Fibroblast of villous mesenchyme (primary cell): ENCODE measurements at regions not wholly inside any gene's neighbourhood (a gene's known extent, or its start where the extent isn't known, plus 50 kb on each side); places are given as distances from the start of the nearest gene placed in this dataset.

Source experiments
- DNase-seq: peaks from one replicate; pipeline ENCODE4 v3.0.0-alpha.2; 2010; ENCODE audit warnings: low read depth
- H3K4me3 ChIP-seq: 2 replicates; pipeline ENCODE4 v1.5.1; 2011; ENCODE audit warnings: low read depth, mild to moderate bottlenecking, low read length
- TF ChIP-seq, protein P1 (sequence below): IDR thresholded peaks from 2 replicates; pipeline ENCODE4 v1.5.1; 2012; ENCODE audit warnings: low read depth, mild to moderate bottlenecking, low read length; ENCODE audit not compliant: insufficient read depth

DNA sequence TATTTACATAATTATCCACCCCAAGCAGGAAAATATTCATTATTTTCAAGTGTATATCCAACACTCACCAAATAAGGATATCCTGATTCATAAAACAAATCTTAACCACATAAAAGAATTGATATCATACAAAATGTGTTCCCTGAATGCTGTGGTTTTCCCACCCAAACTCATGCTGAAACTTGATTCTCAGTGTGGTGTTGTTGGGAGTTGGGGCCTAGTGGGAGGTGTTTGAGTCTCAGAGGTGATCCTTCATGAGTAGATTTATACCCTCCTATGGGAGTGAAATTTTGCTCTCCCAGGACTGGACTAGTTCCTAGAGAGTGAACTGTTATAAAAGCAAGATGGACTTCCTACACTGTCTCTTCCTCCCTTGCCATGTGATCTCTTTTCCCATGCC lies 1028.3 kb downstream of the SORCS1 start:
- TF ChIP-seq, protein P1, sequence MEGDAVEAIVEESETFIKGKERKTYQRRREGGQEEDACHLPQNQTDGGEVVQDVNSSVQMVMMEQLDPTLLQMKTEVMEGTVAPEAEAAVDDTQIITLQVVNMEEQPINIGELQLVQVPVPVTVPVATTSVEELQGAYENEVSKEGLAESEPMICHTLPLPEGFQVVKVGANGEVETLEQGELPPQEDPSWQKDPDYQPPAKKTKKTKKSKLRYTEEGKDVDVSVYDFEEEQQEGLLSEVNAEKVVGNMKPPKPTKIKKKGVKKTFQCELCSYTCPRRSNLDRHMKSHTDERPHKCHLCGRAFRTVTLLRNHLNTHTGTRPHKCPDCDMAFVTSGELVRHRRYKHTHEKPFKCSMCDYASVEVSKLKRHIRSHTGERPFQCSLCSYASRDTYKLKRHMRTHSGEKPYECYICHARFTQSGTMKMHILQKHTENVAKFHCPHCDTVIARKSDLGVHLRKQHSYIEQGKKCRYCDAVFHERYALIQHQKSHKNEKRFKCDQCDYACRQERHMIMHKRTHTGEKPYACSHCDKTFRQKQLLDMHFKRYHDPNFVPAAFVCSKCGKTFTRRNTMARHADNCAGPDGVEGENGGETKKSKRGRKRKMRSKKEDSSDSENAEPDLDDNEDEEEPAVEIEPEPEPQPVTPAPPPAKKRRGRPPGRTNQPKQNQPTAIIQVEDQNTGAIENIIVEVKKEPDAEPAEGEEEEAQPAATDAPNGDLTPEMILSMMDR, result no peak
- DNase-seq, result no peak
- H3K4me3 ChIP-seq, result no peak overlapping the region

DNA sequence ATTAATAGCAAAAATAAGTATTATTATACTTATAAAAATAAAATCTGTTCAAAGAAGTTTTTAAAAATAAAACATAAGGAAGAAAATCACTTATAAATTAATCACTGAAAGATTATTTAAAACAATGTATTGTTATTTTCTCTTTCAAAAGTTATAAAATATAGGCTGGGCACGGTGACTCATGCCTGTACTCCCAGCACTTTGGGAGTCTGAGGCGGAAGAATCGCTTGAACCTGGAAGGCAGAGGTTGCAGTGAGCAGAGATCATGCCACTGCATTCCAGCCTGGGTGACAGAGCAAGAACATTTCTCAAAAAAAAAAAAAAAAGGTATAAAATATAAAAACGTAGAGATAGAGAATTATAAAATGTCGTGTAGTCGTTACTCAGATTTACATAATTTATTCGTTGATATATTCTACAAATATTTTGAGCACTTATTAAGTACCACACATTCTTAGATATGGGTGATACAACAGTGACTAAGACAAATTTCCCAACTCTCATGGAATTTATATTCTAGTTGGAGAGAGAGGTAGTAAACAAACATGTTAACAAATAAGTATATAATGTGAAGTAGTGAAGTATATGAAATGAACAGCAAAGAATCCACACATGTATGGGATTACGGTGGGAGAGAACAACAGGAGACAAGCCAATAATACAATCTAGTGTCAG lies 1030.0 kb downstream of the SORCS1 start:
- no peak for DNase-seq
- H3K4me3 ChIP-seq, result no peak overlapping the region
- TF ChIP-seq, protein P1, result no peak

DNA sequence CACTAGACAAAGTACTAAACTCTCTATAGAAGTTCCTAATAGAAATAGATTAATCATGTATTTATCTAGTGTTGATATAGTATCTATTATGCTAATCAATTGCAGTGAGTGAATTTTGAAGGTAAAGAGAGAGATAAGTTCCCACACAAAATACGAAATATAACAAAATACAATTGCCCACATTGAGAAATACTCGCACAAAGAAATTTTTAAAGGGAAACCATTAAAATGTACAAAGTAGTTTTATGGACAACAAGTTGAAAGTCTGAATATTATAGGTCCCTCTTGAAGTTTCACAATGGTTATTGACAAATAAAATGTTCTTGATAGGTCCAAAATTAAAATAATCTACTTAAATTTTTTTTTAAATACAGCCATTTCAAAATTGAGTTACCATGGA lies 1031.1 kb downstream of the SORCS1 start:
- no peak overlapping the region for H3K4me3 ChIP-seq
- no peak for DNase-seq
- TF ChIP-seq, protein P1, result no peak

DNA sequence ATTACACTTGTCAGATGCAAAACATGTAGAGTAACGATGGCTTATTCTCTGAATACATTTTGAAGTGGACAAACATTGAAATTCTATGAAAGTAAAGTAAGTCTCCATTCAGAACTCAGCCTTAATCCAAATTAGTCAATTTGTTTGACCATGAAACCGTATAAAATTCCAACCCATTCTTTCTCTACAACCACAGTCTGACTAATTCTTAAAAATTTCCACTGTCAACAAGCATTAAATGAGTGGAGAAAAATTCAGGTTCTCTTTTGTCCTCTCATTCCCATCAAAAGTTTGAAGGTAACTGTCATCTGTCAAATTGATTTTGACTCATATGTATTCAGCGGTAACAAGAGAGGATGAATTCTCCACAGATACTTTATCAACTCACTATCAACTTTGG lies 1031.5 kb downstream of the SORCS1 start:
- no peak for DNase-seq
- TF ChIP-seq, protein P1, result no peak
- H3K4me3 ChIP-seq, result no peak overlapping the region

DNA sequence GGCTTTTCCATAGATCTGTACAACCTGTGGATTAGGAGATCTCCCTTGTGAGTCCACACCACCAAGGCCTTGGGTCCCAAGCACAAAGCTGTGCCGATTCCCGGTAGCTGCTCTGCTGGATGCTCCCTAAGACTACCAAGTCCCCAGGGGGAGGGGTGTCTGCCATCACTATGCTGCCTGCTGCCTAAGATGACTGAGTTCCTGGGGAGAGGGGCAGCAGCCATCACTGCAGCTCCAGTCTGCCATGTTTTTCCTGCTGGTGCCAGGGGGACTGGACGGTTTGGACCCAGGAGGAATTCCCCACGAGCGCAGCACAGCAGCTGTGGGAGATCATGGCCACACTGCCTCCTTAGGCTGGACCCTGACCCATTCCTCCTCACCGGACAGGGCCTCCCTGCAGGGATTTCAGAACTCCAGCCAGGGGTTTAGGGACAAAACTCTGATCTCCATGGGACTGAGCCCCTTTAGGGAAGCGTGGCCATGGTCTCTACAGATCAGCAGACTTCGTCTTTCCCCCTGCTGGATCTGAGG lies 1049.8 kb downstream of the SORCS1 start:
- DNase-seq, result no peak
- TF ChIP-seq, protein P1, result no peak

DNA sequence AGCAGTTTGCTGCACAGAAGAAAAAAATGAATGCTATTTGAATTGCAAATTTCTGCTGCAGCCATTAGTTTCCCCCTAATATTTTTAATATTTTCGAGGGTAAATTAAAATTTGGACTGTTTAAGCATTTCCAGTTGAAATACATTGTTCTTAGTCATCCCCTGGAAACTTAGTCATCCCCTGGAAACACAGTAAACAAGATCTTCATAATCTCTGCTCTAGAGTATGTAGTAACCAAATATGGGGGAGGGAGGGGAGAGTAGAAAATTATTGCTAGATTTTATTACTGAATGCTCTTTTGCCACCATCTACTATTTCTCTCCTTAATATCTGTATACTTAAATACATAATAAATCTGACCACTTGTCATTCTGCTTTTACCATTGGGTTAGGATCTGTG lies 1053.3 kb downstream of the SORCS1 start:
- TF ChIP-seq, protein P1, result no peak
- DNase-seq, result peak; percentile 59
- H3K4me3 ChIP-seq, result no peak overlapping the region

More for the DNA sequence above, 1049.8 kb downstream of the SORCS1 start:
- no peak overlapping the region for H3K4me3 ChIP-seq

DNA sequence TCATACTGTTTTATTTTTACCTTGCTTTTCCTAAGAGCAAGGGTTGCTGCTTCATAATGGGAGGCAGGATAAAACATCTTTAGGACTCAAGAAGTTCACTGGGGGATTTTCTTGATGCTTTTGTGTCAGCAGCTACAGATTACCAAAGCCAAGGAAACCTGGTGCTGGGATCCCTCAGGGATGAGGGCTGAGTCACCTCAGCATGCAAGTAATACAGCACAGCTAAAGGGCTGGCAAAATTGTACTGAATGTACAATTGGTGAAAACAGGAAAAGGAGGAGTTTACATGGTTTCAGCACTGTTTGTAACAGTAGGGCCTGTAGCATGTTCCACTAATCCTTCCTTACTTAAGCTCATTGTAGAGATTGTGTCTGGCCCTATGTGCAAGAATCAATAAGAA lies 1056.8 kb downstream of the SORCS1 start:
- DNase-seq, result peak; percentile 44
- TF ChIP-seq, protein P1, result no peak
- no peak overlapping the region for H3K4me3 ChIP-seq
